BJ (cell line): ENCODE measurements at regions not wholly inside any gene's neighbourhood (a gene's known extent, or its start where the extent isn't known, plus 50 kb on each side); places are given as distances from the start of the nearest gene placed in this dataset.

ENCODE experiments used
- CTCF ChIA-PET: fragments of 350-600 bp; formaldehyde crosslinking; extraction: SDS; loops from one replicate; lab custom pipeline; 2021; ENCODE audit warnings: antibody characterized with exemption, inconsistent platforms; lab: Yijun Ruan, JAX
- POLR2A ChIA-PET: fragments of 300-600 bp; sonication (Branson Sonifier 250); formaldehyde crosslinking; extraction: SDS; loops from one replicate; lab custom pipeline; 2021; ENCODE audit warnings: antibody characterized with exemption; lab: Charles Lee
- DNase-seq: peaks from one replicate; pipeline ENCODE4 v3.0.0-alpha.2; 2011; ENCODE audit warnings: low read depth
- H3K27me3 ChIP-seq: 2 replicates; pipeline ENCODE4 v1.6.0; 2011; ENCODE audit warnings: low read length; ENCODE audit not compliant: control insufficient read depth, insufficient read depth
- H3K36me3 ChIP-seq: 2 replicates; pipeline ENCODE4 v1.5.1; 2011; ENCODE audit warnings: low read length; ENCODE audit not compliant: control insufficient read depth, insufficient read depth
- H3K4me3 ChIP-seq: 2 replicates; pipeline ENCODE4 v1.5.1; 2011; ENCODE audit warnings: low read depth, mild to moderate bottlenecking, control low read depth, low read length
- TF ChIP-seq, protein P1 (sequence below): IDR thresholded peaks from 2 replicates; pipeline ENCODE4 v1.5.1; 2011; ENCODE audit warnings: low read depth, mild to moderate bottlenecking, control low read depth, inconsistent platforms, low read length, moderate library complexity; ENCODE audit not compliant: insufficient read depth

DNA sequence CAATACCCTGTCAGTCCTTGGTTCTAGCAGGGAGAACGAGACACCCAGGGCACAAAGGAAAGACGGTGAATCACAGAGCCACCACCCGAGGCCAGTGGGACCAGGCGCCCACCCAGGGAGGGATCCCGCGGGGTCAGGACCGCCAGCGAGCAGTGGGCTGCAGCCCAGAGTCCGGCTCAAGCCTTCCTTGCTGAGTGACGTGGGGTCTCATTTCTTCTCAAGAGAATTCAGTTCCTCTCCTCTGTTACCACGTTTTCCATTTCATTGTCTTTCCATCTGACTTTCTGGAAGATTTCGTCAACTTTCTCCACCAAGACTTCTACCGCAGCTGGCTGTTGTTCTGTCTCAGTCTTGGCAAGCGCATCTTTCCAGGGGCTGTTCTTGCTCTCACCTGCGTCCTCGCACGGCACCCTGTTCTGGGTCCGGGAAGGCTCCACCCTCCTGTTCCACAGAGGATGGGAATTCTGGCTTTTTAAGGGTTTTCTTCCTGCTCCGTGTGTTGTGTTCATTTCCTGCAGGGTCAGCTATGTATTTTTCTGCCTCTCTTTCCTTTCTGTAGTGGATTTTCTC is 248.6 kb downstream of the NDUFA10 start:
- ChIA-PET POLR2A (no interaction called here), CTCF (no interaction called here)
- Histone ChIP-seq H3K36me3 (no peaks in the 10 kb centered on the region), H3K27me3 (no peaks in the 10 kb centered on the region), H3K4me3 (no peak overlapping the region)
- TF ChIP-seq, protein P1, sequence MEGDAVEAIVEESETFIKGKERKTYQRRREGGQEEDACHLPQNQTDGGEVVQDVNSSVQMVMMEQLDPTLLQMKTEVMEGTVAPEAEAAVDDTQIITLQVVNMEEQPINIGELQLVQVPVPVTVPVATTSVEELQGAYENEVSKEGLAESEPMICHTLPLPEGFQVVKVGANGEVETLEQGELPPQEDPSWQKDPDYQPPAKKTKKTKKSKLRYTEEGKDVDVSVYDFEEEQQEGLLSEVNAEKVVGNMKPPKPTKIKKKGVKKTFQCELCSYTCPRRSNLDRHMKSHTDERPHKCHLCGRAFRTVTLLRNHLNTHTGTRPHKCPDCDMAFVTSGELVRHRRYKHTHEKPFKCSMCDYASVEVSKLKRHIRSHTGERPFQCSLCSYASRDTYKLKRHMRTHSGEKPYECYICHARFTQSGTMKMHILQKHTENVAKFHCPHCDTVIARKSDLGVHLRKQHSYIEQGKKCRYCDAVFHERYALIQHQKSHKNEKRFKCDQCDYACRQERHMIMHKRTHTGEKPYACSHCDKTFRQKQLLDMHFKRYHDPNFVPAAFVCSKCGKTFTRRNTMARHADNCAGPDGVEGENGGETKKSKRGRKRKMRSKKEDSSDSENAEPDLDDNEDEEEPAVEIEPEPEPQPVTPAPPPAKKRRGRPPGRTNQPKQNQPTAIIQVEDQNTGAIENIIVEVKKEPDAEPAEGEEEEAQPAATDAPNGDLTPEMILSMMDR = no peak
- DNase-seq = no peak

DNA sequence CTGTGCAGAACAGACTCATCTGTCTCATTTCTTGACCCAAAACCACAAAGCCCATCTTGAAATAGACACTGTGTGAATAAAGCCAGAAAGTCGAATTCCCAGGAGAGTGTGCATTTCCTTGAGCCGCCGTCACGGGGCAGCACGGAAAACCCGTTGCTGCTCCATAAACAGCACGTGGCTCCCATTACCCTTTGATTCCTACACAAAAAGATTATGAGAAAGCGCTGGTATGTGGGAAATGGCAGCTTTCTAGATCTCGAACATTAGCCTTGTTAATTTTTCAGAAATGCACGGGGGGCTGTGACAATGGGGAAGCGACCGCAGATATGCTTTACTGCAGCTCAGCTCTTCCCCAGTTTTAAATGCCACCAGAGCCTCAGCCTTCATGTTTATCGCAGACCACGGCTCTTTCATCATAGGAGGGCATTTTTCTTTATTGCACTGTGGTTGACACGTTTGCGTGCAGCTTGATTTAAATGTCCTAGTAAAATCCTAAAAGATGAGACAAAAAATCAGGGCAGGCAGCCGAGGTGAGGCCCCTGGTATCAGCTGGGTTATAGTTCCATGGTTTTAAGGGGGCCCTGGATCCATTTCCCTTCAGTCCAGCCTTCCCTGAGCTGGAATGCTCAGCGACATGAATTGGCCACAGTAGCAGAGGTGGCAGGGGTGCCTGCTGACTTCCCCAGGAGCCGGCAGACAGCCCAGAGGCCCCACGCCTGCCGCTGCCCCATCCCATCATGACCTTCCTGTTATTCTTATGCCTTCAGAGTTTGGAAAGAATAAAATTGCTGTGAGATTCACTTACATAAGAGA is 249.3 kb downstream of the NDUFA10 start:
- ChIA-PET POLR2A (no interaction called here), CTCF (no interaction called here)
- Histone ChIP-seq H3K27me3 (no peaks in the 10 kb centered on the region), H3K36me3 (no peaks in the 10 kb centered on the region), H3K4me3 (no peak overlapping the region)
- DNase-seq = no peak
- TF ChIP-seq, protein P1 = no peak

DNA sequence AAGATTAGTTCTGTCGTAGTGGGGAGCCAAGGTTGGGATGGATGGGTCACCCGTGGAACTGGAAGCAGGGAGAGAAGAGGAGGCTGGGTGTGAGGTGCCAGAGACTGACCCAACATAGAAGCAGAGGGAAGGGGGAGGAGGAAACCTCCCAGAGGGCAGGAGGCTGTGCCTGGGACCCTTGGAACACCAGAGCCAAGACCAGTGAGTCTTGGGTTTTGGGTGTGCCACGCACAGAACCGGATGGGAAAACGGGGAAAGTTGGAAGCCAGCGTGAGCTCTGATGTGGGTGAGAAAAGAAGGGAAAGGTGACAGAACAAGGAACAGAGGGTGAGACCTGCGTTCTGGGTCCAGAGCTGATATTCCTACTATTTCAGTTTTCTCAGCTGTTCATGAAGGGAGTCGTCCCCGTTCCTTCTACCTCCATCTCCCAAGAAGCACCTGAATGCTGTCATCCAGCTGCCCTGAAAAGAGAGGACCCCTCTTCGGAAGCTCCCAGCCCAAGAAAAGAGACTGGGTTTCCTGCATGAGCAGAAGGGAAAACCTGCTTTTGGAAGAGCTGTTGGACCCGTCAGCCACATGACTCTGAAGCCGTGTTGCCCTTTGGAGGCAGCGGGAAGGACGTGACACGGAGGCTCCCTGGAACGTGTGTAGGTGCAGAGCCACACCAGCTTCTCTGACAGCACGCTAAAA is 250.1 kb downstream of the NDUFA10 start:
- POLR2A ChIA-PET = no interaction called here
- Histone ChIP-seq H3K4me3 (no peak overlapping the region), H3K27me3 (no peaks in the 10 kb centered on the region), H3K36me3 (no peaks in the 10 kb centered on the region)
- CTCF ChIA-PET = no interaction called here
- no peak for DNase-seq
- TF ChIP-seq, protein P1 = no peak

DNA sequence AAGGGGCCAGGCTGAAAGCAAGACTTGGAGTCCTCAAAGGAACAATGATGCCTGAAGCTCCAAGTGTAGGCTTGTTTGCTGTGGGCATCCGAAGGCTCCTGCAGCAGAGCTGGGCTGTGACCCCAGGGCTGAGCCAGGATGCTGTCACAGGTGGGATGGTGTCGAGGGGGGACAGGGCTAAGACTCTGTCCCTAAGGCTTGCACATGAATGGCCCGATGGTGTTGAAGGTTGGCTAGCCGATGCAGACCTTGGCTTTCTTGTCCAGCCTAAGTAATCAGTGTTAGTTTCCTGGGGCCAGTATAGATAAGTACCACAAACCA is 251.0 kb downstream of the NDUFA10 start:
- CTCF ChIA-PET = no interaction called here
- DNase-seq = no peak

More for the DNA sequence above, 251.0 kb downstream of the NDUFA10 start:
- H3K4me3 ChIP-seq = no peak overlapping the region
- TF ChIP-seq, protein P1 = no peak
- POLR2A ChIA-PET = no interaction called here
- no peaks in the 10 kb centered on the region for H3K36me3 ChIP-seq
- no peaks in the 10 kb centered on the region for H3K27me3 ChIP-seq
